Stomach (tissue), 8 donors: ENCODE measurements at regions not wholly inside any gene's neighbourhood (a gene's known extent, or its start where the extent isn't known, plus 50 kb on each side); places are given as distances from the start of the nearest gene placed in this dataset.
A peak's percentile ranks its signal among the peaks of the same experiment; 100 is the strongest.

Experiments
- DNase-seq, 2 donors: peaks; one replicate each; pipeline versions ENCODE4 v3.0.0 to v3.0.0-alpha.2; 2013 to 2019
- H3K27ac ChIP-seq, 5 donors: fragments of 200-600 bp in 4 of 5; sonication (generic) in 4 of 5; one replicate each; pipeline ENCODE4 v1.5.1; 2013 to 2019; ENCODE audit warnings: mild to moderate bottlenecking in 1 of 5, moderate library complexity in 1 of 5
- H3K27me3 ChIP-seq, 3 donors: fragments of 200-600 bp; sonication (generic); one replicate each; pipeline ENCODE4 v1.5.1; 2017 to 2019; ENCODE audit warnings: mixed run types in 1 of 3
- H3K36me3 ChIP-seq, 4 donors: fragments of 200-600 bp; sonication (generic); 1 replicate in 3 of 4; 2 replicates in 1 of 4; pipeline ENCODE4 v1.5.1; 2016 to 2019
- H3K4me1 ChIP-seq, 4 donors: fragments of 200-600 bp; sonication (generic); one replicate each; pipeline ENCODE4 v1.5.1; 2016 to 2019
- H3K4me3 ChIP-seq, 4 donors: fragments of 200-600 bp; sonication (generic) in 3 of 4; one replicate each; pipeline ENCODE4 v1.5.1; 2016 to 2019; ENCODE audit warnings: mild to moderate bottlenecking in 1 of 4
- H3K9me3 ChIP-seq, 4 donors: fragments of 200-600 bp; sonication (generic); one replicate each; pipeline ENCODE4 v1.5.1; 2016 to 2019
- CTCF ChIP-seq, 7 experiments: fragments of 450-650 bp in 4 of 7; fragments of 200-600 bp in 3 of 7; sonication (generic) in 3 of 7; IDR thresholded peaks; one replicate each; pipeline ENCODE4 v1.5.1; 2016 to 2019; ENCODE audit warnings: antibody characterized with exemption in 7 of 7, control low read depth in 2 of 7, mild to moderate bottlenecking in 1 of 7
- EP300 ChIP-seq: sonication (generic); formaldehyde crosslinking; IDR thresholded peaks from one replicate; pipeline ENCODE4 v1.6.1; 2017; ENCODE audit warnings: antibody characterized with exemption
- POLR2A ChIP-seq, 4 donors: fragments of 450-650 bp; IDR thresholded peaks; one replicate each; pipeline ENCODE4 v1.6.1; 2016; ENCODE audit warnings: antibody characterized with exemption in 4 of 4, control low read depth in 2 of 4, mild to moderate bottlenecking in 1 of 4, moderate library complexity in 1 of 4
- POLR2AphosphoS5 ChIP-seq, 3 donors: sonication (generic); formaldehyde crosslinking; IDR thresholded peaks; one replicate each; pipeline ENCODE4 v1.6.1; 2016; ENCODE audit warnings: antibody characterized with exemption in 3 of 3
- WGBS, 5 donors: extraction: QIAGEN DNeasy Blood & Tissue Kit in 3 of 5; methylation state at CpG; one replicate each; pipeline versions ENCODE4 v1.1.5 to v1.1.7; 2013 to 2018; 5-methylcytosine and 5-hydroxymethylcytosine counted together
- intact Hi-C: fragments of 100-400 bp; cut with DNase I; formaldehyde crosslinking; loops from one replicate; pipeline ENCODE4 v1.15.1; 2023; ENCODE audit warnings: low total_unique reads
- donor health status: healthy with polysubstance abuse.
- donor health status: Bipolar disorder and iron deficiency.
- donor health status: healthy.

GRCh38 chr9:7402334-7403027, 397.1 kb downstream of the DMAC1 start:
- DNase-seq, result no peak
- Histone ChIP-seq H3K36me3 (no peaks in the 10 kb centered on the region), H3K9me3 (no peaks in the 10 kb centered on the region), H3K27me3 (no peaks in the 10 kb centered on the region), H3K4me1 (no peaks in the 10 kb centered on the region), H3K4me3 (no peak overlapping the region), H3K27ac (no peak overlapping the region)
- intact Hi-C loops, result no loop called here
- WGBS, 5 donors, result 16 to 59% (median 44%) methylated on average over 2 of the region's 2 CpGs
- no peak for TF ChIP-seq CTCF (IDR thresholded peaks at IDR 0.05)
- no peak for TF ChIP-seq POLR2A (IDR thresholded peaks at IDR 0.05)
- TF ChIP-seq POLR2AphosphoS5 (IDR thresholded peaks at IDR 0.05), result no peak
- TF ChIP-seq EP300, result no peak

GRCh38 chr9:7401116-7401515, 398.5 kb downstream of the DMAC1 start:
- DNase-seq, result no peak
- 86 to 98% (median 91%) methylated on average over 2 of the region's 2 CpGs for WGBS, 5 donors
- Histone ChIP-seq H3K4me1 (no peaks in the 10 kb centered on the region), H3K27me3 (no peaks in the 10 kb centered on the region), H3K27ac (no peak overlapping the region), H3K9me3 (no peaks in the 10 kb centered on the region), H3K4me3 (no peak overlapping the region), H3K36me3 (no peaks in the 10 kb centered on the region)
- intact Hi-C loops, result no loop called here
- TF ChIP-seq POLR2AphosphoS5 (IDR thresholded peaks at IDR 0.05) (no peak), EP300 (no peak), POLR2A (IDR thresholded peaks at IDR 0.05) (no peak), CTCF (IDR thresholded peaks at IDR 0.05) (no peak)

GRCh38 chr9:7394002-7394774, 405.4 kb downstream of the DMAC1 start:
- peak in 1 of 2 donors; percentile 33 for DNase-seq
- Histone ChIP-seq H3K9me3 (no peaks in the 10 kb centered on the region), H3K4me1 (no peaks in the 10 kb centered on the region), H3K36me3 (no peaks in the 10 kb centered on the region), H3K27me3 (no peaks in the 10 kb centered on the region), H3K27ac (no peak overlapping the region), H3K4me3 (no peak overlapping the region)
- TF ChIP-seq EP300, result no peak
- no peak for TF ChIP-seq POLR2AphosphoS5 (IDR thresholded peaks at IDR 0.05)
- no peak for TF ChIP-seq CTCF (IDR thresholded peaks at IDR 0.05)
- no peak for TF ChIP-seq POLR2A (IDR thresholded peaks at IDR 0.05)
- intact Hi-C loops, result no loop called here
- 73 to 83% (median 74%) methylated on average over 8 of the region's 8 CpGs for WGBS, 5 donors

- Histone ChIP-seq H3K9me3 (no peaks in the 10 kb centered on the region), H3K36me3 (no peaks in the 10 kb centered on the region), H3K4me1 (no peaks in the 10 kb centered on the region), H3K27me3 (no peaks in the 10 kb centered on the region), H3K4me3 (no peak overlapping the region), H3K27ac (no peak overlapping the region)
- no peak for DNase-seq
- intact Hi-C loops, result no loop called here
- TF ChIP-seq POLR2A (IDR thresholded peaks at IDR 0.05), result no peak
- TF ChIP-seq CTCF (IDR thresholded peaks at IDR 0.05), result no peak
- TF ChIP-seq EP300, result no peak
- TF ChIP-seq POLR2AphosphoS5 (IDR thresholded peaks at IDR 0.05), result no peak
- 79 to 89% (median 86%) methylated on average over 3 of the region's 3 CpGs for WGBS, 5 donors
These were observed 407.4 kb downstream of the DMAC1 start for GRCh38 chr9:7392148-7392547.
